Uterus (tissue), 3 donors: ENCODE measurements at regions not wholly inside any gene's neighbourhood (a gene's known extent, or its start where the extent isn't known, plus 50 kb on each side); places are given as distances from the start of the nearest gene placed in this dataset.

Source experiments
- DNase-seq, 2 donors: peaks; one replicate each; pipeline ENCODE4 v3.0.0-alpha.2; 2019 to 2020
- H3K27ac ChIP-seq, 2 donors: fragments of 200-600 bp; sonication (generic); 1 replicate in 1 of 2; 2 replicates in 1 of 2; pipeline ENCODE4 v1.5.1; 2016 to 2018
- H3K27me3 ChIP-seq, 2 donors: fragments of 200-600 bp; sonication (generic); one replicate each; pipeline ENCODE4 v1.5.1; 2018 to 2019; ENCODE audit warnings: control low read depth in 1 of 2
- H3K36me3 ChIP-seq, 2 donors: fragments of 200-600 bp; sonication (generic); one replicate each; pipeline ENCODE4 v1.5.1; 2019; ENCODE audit warnings: control low read depth in 1 of 2
- H3K4me1 ChIP-seq, 2 donors: fragments of 200-600 bp; sonication (generic); one replicate each; pipeline ENCODE4 v1.5.1; 2018 to 2019; ENCODE audit warnings: control low read depth in 1 of 2
- H3K4me3 ChIP-seq, 2 donors: fragments of 200-600 bp; sonication (generic); 1 replicate in 1 of 2; 2 replicates in 1 of 2; pipeline ENCODE4 v1.5.1; 2018 to 2019; ENCODE audit warnings: mild to moderate bottlenecking in 1 of 2
- H3K9me3 ChIP-seq, 2 donors: fragments of 200-600 bp; sonication (generic); one replicate each; pipeline ENCODE4 v1.5.1; 2019; ENCODE audit warnings: control low read depth in 1 of 2
- POLR2A ChIP-seq, 2 donors: fragments of 450-650 bp; IDR thresholded peaks; one replicate each; pipeline ENCODE4 v1.6.1; 2016; ENCODE audit warnings: antibody characterized with exemption in 2 of 2, mild to moderate bottlenecking in 1 of 2, moderate library complexity in 1 of 2
- intact Hi-C: fragments of 100-400 bp; cut with DNase I; formaldehyde crosslinking; loops from one replicate; pipeline ENCODE4 v1.15.1; 2023; ENCODE audit warnings: low total_unique reads
- TF ChIP-seq, protein P1 (sequence below), 4 experiments: fragments of 200-600 bp in 2 of 4; fragments of 450-650 bp in 2 of 4; sonication (generic) in 2 of 4; IDR thresholded peaks; one replicate each; pipeline ENCODE4 v1.5.1; 2016 to 2019; ENCODE audit warnings: antibody characterized with exemption in 4 of 4, mild to moderate bottlenecking in 2 of 4, moderate library complexity in 1 of 4
- donor health status: DM: yes; HTN: yes; CAD: no.

- Histone ChIP-seq H3K4me1 (no peaks in the 10 kb centered on the region), H3K27me3 (no peaks in the 10 kb centered on the region), H3K36me3 (no peaks in the 10 kb centered on the region), H3K4me3 (no peak overlapping the region), H3K9me3 (no peaks in the 10 kb centered on the region), H3K27ac (no peak overlapping the region)
- intact Hi-C loops: no loop called here
- DNase-seq: no peak
- TF ChIP-seq, protein P1, sequence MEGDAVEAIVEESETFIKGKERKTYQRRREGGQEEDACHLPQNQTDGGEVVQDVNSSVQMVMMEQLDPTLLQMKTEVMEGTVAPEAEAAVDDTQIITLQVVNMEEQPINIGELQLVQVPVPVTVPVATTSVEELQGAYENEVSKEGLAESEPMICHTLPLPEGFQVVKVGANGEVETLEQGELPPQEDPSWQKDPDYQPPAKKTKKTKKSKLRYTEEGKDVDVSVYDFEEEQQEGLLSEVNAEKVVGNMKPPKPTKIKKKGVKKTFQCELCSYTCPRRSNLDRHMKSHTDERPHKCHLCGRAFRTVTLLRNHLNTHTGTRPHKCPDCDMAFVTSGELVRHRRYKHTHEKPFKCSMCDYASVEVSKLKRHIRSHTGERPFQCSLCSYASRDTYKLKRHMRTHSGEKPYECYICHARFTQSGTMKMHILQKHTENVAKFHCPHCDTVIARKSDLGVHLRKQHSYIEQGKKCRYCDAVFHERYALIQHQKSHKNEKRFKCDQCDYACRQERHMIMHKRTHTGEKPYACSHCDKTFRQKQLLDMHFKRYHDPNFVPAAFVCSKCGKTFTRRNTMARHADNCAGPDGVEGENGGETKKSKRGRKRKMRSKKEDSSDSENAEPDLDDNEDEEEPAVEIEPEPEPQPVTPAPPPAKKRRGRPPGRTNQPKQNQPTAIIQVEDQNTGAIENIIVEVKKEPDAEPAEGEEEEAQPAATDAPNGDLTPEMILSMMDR (IDR thresholded peaks at IDR 0.05): no peak
- TF ChIP-seq POLR2A (IDR thresholded peaks at IDR 0.05): no peak
These were observed 605.6 kb upstream of the BOD1L1 start for GRCh38 chr4:14233126-14233525.

DNA sequence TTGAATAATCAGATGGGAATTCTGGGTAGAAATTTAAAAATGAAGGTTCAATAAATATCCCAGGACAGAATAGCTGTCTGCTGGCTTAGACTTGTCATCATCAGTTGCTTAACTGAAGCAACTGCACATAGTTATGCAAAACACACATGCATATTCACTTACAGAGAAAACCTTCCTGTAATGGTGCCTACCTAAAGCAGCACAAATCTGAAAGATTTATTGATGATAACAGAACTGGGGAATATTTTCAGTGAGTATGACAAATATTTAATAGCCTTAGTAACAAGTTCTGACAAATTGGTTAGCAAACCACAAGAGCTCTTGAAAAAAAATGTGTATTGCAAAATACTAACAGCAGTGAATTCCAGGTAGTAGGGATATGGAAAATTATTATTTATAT is 606.8 kb upstream of the BOD1L1 start:
- Histone ChIP-seq H3K9me3 (no peaks in the 10 kb centered on the region), H3K4me1 (no peaks in the 10 kb centered on the region), H3K27ac (no peak overlapping the region), H3K4me3 (no peak overlapping the region), H3K36me3 (no peaks in the 10 kb centered on the region), H3K27me3 (no peaks in the 10 kb centered on the region)
- intact Hi-C loops: no loop called here
- no peak for DNase-seq
- TF ChIP-seq, protein P1 (IDR thresholded peaks at IDR 0.05): no peak
- TF ChIP-seq POLR2A (IDR thresholded peaks at IDR 0.05): no peak

GRCh38 chr4:14236359-14236758 is 608.8 kb upstream of the BOD1L1 start:
- DNase-seq: no peak
- TF ChIP-seq POLR2A (IDR thresholded peaks at IDR 0.05): no peak
- TF ChIP-seq, protein P1 (IDR thresholded peaks at IDR 0.05): no peak

GRCh38 chr4:14237911-14238310 is 610.4 kb upstream of the BOD1L1 start:
- Histone ChIP-seq H3K4me3 (no peak overlapping the region), H3K27ac (no peak overlapping the region), H3K36me3 (no peaks in the 10 kb centered on the region), H3K4me1 (no peaks in the 10 kb centered on the region), H3K9me3 (no peaks in the 10 kb centered on the region), H3K27me3 (no peaks in the 10 kb centered on the region)
- intact Hi-C loops: no loop called here
- TF ChIP-seq POLR2A (IDR thresholded peaks at IDR 0.05): no peak
- TF ChIP-seq, protein P1 (IDR thresholded peaks at IDR 0.05): no peak
- no peak for DNase-seq

More at GRCh38 chr4:14236359-14236758, 608.8 kb upstream of the BOD1L1 start:
- H3K9me3 ChIP-seq: no peaks in the 10 kb centered on the region
- H3K27me3 ChIP-seq: no peaks in the 10 kb centered on the region
- H3K4me1 ChIP-seq: no peaks in the 10 kb centered on the region
- intact Hi-C loops: no loop called here
- no peak overlapping the region for H3K27ac ChIP-seq
- H3K36me3 ChIP-seq: no peaks in the 10 kb centered on the region
- no peak overlapping the region for H3K4me3 ChIP-seq

GRCh38 chr4:14241574-14241973 is 614.0 kb upstream of the BOD1L1 start:
- no peaks in the 10 kb centered on the region for H3K27me3 ChIP-seq
- TF ChIP-seq, protein P1 (IDR thresholded peaks at IDR 0.05): no peak
- TF ChIP-seq POLR2A (IDR thresholded peaks at IDR 0.05): no peak
- no peaks in the 10 kb centered on the region for H3K9me3 ChIP-seq
- no peak overlapping the region for H3K27ac ChIP-seq
- no peak overlapping the region for H3K4me3 ChIP-seq
- no peak for DNase-seq
- H3K36me3 ChIP-seq: no peaks in the 10 kb centered on the region
- no peaks in the 10 kb centered on the region for H3K4me1 ChIP-seq
- intact Hi-C loops: loop anchor here (5.0 kb wide), 1 partner anchor 514 kb away; no protein-coding TSS in a partner anchor
